ENCODE measurements at regions not wholly inside any gene's neighbourhood (a gene's known extent, or its start where the extent isn't known, plus 50 kb on each side); places are given as distances from the start of the nearest gene placed in this dataset.

DNA sequence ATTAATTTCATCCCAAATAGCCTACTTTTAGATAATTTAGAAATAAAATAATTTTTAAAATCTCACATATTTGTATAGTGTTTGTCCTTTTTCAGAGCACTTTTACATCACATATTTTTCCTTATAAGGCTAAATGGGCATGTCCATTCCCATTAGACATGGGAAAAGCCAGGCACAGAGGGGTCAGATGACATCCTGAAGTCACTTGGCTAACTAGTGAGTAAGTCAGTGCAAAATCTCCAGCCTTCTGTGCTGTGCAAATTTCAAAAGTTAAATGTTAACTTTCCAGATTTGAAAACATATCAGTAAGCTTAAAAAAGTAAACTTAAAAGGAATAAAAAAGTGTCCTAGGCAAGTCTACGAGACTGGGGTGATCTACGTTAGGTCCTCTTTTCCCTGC, 117.4 kb downstream of the EMP1 start:
- intact Hi-C loops (cut with micrococcal nuclease; ENCODE audit: unreplicated experiment) (no loop called here), in situ Hi-C loops (cut with HindIII; ENCODE audit: extremely low pct_ligation_motif_present, low pct_unique_long_range_greater_than_20kb) (no loop called here)
- Histone ChIP-seq H3K9me3 (ENCODE audit: low read length) (no peaks in the 10 kb centered on the region), H3K9ac (ENCODE audit: insufficient read depth, low read depth, low read length) (no peak overlapping the region), H3K36me3 (replicated peaks in 1 of 2; ENCODE audit: control insufficient read depth in 1 of 2, insufficient read depth in 2 of 2, low read length in 2 of 2) (no peaks in the 10 kb centered on the region), H2AFZ (ENCODE audit: low read length) (no peak overlapping the region), H3K4me2 (ENCODE audit: low read depth, low read length) (no peak overlapping the region), H3K4me1 (ENCODE audit: insufficient read depth, low read length) (no peaks in the 10 kb centered on the region), H4K20me1 (ENCODE audit: insufficient read depth, low read length) (no peaks in the 10 kb centered on the region), H3K4me3 (replicated peaks in 1 of 3; ENCODE audit: insufficient read depth in 1 of 3, low read depth in 2 of 3, low read length in 3 of 3) (no peak overlapping the region), H3K27me3 (ENCODE audit: control insufficient read depth in 1 of 2, insufficient read depth in 2 of 2, low read length in 2 of 2) (no peaks in the 10 kb centered on the region; a peak in 1 of 5 replicates), H3K27ac (ENCODE audit: extremely low read length, insufficient read depth, low read length) (no peak overlapping the region), H3K79me2 (ENCODE audit: insufficient read depth, low read length) (no peaks in the 10 kb centered on the region)
- FAIRE-seq (no peak), ATAC-seq (no peak), DNase-seq (ENCODE audit: low spot score) (no peak)
- no TSS peak for BruUV-seq (replicated peaks)
- WGBS (ENCODE audit: low lambda C conversion rate), result 53% methylated on average over 2 of the region's 2 CpGs
- ChIA-PET CTCF (ENCODE audit: low intra/inter-chr PET ratio, low total read pairs) (no interaction called here), POLR2A (no interaction called here)
- TF ChIP-seq, protein P1, sequence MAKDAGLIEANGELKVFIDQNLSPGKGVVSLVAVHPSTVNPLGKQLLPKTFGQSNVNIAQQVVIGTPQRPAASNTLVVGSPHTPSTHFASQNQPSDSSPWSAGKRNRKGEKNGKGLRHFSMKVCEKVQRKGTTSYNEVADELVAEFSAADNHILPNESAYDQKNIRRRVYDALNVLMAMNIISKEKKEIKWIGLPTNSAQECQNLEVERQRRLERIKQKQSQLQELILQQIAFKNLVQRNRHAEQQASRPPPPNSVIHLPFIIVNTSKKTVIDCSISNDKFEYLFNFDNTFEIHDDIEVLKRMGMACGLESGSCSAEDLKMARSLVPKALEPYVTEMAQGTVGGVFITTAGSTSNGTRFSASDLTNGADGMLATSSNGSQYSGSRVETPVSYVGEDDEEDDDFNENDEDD (CRISPR knock-in tag; IDR thresholded peaks at IDR 0.05; ENCODE audit: borderline replicate concordance), result no peak
- no peak for TF ChIP-seq JUN (CRISPR knock-in tag; IDR thresholded peaks at IDR 0.05)
- no peak for TF ChIP-seq U2AF2 (IDR thresholded peaks at IDR 0.05; ENCODE audit: low read depth, low read length)
- TF ChIP-seq MAFG (CRISPR knock-in tag; IDR thresholded peaks at IDR 0.05), result no peak
- TF ChIP-seq, protein P2, sequence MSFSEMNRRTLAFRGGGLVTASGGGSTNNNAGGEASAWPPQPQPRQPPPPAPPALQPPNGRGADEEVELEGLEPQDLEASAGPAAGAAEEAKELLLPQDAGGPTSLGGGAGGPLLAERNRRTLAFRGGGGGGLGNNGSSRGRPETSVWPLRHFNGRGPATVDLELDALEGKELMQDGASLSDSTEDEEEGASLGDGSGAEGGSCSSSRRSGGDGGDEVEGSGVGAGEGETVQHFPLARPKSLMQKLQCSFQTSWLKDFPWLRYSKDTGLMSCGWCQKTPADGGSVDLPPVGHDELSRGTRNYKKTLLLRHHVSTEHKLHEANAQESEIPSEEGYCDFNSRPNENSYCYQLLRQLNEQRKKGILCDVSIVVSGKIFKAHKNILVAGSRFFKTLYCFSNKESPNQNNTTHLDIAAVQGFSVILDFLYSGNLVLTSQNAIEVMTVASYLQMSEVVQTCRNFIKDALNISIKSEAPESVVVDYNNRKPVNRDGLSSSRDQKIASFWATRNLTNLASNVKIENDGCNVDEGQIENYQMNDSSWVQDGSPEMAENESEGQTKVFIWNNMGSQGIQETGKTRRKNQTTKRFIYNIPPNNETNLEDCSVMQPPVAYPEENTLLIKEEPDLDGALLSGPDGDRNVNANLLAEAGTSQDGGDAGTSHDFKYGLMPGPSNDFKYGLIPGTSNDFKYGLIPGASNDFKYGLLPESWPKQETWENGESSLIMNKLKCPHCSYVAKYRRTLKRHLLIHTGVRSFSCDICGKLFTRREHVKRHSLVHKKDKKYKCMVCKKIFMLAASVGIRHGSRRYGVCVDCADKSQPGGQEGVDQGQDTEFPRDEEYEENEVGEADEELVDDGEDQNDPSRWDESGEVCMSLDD (CRISPR knock-in tag; IDR thresholded peaks at IDR 0.05; ENCODE audit: borderline replicate concordance), result no peak
- TF ChIP-seq ZNF792 (CRISPR knock-in tag; IDR thresholded peaks at IDR 0.05), result no peak
- TF ChIP-seq BRD4 (CRISPR knock-in tag; IDR thresholded peaks at IDR 0.05), result no peak
- no peak for TF ChIP-seq ZBTB38 (CRISPR knock-in tag; IDR thresholded peaks at IDR 0.05)
- TF ChIP-seq, protein P3, sequence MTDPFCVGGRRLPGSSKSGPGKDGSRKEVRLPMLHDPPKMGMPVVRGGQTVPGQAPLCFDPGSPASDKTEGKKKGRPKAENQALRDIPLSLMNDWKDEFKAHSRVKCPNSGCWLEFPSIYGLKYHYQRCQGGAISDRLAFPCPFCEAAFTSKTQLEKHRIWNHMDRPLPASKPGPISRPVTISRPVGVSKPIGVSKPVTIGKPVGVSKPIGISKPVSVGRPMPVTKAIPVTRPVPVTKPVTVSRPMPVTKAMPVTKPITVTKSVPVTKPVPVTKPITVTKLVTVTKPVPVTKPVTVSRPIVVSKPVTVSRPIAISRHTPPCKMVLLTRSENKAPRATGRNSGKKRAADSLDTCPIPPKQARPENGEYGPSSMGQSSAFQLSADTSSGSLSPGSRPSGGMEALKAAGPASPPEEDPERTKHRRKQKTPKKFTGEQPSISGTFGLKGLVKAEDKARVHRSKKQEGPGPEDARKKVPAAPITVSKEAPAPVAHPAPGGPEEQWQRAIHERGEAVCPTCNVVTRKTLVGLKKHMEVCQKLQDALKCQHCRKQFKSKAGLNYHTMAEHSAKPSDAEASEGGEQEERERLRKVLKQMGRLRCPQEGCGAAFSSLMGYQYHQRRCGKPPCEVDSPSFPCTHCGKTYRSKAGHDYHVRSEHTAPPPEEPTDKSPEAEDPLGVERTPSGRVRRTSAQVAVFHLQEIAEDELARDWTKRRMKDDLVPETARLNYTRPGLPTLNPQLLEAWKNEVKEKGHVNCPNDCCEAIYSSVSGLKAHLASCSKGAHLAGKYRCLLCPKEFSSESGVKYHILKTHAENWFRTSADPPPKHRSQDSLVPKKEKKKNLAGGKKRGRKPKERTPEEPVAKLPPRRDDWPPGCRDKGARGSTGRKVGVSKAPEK (CRISPR knock-in tag; IDR thresholded peaks at IDR 0.05; ENCODE audit: borderline replicate concordance), result no peak
- TF ChIP-seq, protein P4, sequence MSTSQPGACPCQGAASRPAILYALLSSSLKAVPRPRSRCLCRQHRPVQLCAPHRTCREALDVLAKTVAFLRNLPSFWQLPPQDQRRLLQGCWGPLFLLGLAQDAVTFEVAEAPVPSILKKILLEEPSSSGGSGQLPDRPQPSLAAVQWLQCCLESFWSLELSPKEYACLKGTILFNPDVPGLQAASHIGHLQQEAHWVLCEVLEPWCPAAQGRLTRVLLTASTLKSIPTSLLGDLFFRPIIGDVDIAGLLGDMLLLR (CRISPR knock-in tag; IDR thresholded peaks at IDR 0.05), result no peak
- TF ChIP-seq, protein P5, sequence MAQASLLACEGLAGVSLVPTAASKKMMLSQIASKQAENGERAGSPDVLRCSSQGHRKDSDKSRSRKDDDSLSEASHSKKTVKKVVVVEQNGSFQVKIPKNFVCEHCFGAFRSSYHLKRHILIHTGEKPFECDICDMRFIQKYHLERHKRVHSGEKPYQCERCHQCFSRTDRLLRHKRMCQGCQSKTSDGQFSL (CRISPR knock-in tag; IDR thresholded peaks at IDR 0.05), result no peak
- no peak for TF ChIP-seq ZNF878 (CRISPR knock-in tag; IDR thresholded peaks at IDR 0.05)
- TF ChIP-seq NCOA5 (CRISPR knock-in tag; IDR thresholded peaks at IDR 0.05), result no peak
- TF ChIP-seq FOXK1 (CRISPR knock-in tag; IDR thresholded peaks at IDR 0.05; ENCODE audit: borderline replicate concordance, low read depth), result no peak
- TF ChIP-seq STAT5B (CRISPR knock-in tag; IDR thresholded peaks at IDR 0.05), result no peak
- TF ChIP-seq, protein P6, sequence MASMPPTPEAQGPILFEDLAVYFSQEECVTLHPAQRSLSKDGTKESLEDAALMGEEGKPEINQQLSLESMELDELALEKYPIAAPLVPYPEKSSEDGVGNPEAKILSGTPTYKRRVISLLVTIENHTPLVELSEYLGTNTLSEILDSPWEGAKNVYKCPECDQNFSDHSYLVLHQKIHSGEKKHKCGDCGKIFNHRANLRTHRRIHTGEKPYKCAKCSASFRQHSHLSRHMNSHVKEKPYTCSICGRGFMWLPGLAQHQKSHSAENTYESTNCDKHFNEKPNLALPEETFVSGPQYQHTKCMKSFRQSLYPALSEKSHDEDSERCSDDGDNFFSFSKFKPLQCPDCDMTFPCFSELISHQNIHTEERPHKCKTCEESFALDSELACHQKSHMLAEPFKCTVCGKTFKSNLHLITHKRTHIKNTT (CRISPR knock-in tag; IDR thresholded peaks at IDR 0.05), result no peak
- no peak for TF ChIP-seq ZNF354B (CRISPR knock-in tag; IDR thresholded peaks at IDR 0.05)
- TF ChIP-seq CEBPB (IDR thresholded peaks at IDR 0.05; ENCODE audit: borderline replicate concordance, low read depth, low read length), result no peak
- no peak for TF ChIP-seq ZNF510 (CRISPR knock-in tag; IDR thresholded peaks at IDR 0.05; ENCODE audit: low read depth)

Data from HepG2 (cell line).